ENCODE measurements at regions not wholly inside any gene's neighbourhood (a gene's known extent, or its start where the extent isn't known, plus 50 kb on each side); places are given as distances from the start of the nearest gene placed in this dataset.

DNA sequence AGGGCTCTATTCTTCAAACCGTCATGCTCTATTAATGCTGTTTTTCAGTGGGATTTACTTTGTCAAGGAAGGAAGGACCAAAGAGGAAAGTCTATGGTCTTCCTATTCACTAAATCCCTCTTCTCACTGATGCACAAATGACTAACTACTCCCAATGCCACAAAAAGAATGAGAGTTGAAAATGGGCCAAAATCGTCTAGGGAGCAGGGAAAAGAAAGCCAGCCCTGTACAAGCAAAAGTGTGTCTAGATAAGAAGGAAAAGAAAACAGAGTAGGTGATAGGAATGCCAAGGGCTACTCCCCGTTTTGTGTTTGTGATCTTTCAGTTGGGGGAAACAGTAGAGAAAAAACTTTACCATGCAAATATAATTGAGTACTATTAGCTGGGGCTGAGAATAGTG is 97.2 kb upstream of the TMCO5A start:
- Histone ChIP-seq H3K4me1 (no peaks in the 10 kb centered on the region), H3K9me3 (ENCODE audit: low read depth) (no peaks in the 10 kb centered on the region), H3K4me3 (no peak overlapping the region), H3F3A (ENCODE audit: low read depth) (no peaks in the 10 kb centered on the region), H3K27me3 (no peaks in the 10 kb centered on the region), H3K9ac (no peak overlapping the region), H3K79me2 (ENCODE audit: low read depth) (no peaks in the 10 kb centered on the region), H4K20me1 (ENCODE audit: low read depth) (no peaks in the 10 kb centered on the region), H3K36me3 (no peaks in the 10 kb centered on the region), H3K4me2 (no peak overlapping the region), H2AFZ (replicated peaks) (no peak overlapping the region), H3K27ac (no peak overlapping the region)
- H3K4me1 Mint-ChIP-seq: peaks cover 9% of the 10 kb centered on the region
- H3K36me3 Mint-ChIP-seq: no peaks in the 10 kb centered on the region
- DNase-seq (ENCODE audit: low spot score): no peak
- H3K27ac Mint-ChIP-seq: no peak overlapping the region
- no peaks in the 10 kb centered on the region for H3K27me3 Mint-ChIP-seq (ENCODE audit: insufficient read depth, low read depth)
- H3K4me3 Mint-ChIP-seq: no peak overlapping the region
- TF ChIP-seq EZH2phosphoT487 (IDR thresholded peaks at IDR 0.05) (no peak), EZH2 (IDR thresholded peaks at IDR 0.05) (no peak)
- TF ChIP-seq, protein P1, sequence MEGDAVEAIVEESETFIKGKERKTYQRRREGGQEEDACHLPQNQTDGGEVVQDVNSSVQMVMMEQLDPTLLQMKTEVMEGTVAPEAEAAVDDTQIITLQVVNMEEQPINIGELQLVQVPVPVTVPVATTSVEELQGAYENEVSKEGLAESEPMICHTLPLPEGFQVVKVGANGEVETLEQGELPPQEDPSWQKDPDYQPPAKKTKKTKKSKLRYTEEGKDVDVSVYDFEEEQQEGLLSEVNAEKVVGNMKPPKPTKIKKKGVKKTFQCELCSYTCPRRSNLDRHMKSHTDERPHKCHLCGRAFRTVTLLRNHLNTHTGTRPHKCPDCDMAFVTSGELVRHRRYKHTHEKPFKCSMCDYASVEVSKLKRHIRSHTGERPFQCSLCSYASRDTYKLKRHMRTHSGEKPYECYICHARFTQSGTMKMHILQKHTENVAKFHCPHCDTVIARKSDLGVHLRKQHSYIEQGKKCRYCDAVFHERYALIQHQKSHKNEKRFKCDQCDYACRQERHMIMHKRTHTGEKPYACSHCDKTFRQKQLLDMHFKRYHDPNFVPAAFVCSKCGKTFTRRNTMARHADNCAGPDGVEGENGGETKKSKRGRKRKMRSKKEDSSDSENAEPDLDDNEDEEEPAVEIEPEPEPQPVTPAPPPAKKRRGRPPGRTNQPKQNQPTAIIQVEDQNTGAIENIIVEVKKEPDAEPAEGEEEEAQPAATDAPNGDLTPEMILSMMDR (IDR thresholded peaks at IDR 0.05): no peak
- H3K9me3 Mint-ChIP-seq: peaks cover 18% of the 10 kb centered on the region

DNA sequence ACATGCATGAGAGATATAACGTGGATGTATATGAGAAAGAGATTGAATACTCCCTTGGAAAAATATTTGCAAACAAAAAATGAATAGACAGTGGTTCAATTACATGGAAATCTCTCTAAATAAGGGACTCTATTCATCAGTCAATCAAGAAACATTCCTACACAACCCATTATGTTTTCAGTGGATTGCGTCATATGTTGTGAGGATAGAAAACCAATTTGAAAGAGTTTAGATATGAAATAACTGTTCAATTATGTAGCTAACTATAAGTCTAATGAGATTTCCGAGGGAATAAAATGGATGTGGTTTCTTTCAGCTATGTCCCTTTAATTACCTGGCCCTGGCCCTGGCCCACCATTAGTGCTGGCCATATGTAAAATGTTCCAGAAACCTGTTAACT is 86.7 kb upstream of the TMCO5A start:
- H3K27ac Mint-ChIP-seq: no peak overlapping the region

DNA sequence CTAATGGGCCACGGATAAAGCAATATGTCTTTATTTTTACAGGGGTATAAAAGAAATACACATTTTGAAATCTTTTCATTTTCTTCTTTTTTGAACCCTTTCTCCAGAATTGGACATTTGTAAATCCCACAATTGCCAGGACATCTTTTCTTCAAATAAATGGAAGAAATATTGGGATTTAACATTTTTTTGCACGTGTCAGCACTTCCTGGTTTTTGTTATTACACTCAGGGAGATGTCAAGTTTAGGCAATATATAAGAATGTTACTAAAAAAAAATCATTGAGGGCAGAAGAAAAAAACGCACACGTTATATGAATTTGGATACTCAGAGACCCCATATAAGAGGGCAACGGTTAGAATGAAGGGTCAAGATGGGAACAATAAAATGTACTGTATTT is 78.3 kb upstream of the TMCO5A start:
- Histone ChIP-seq H3K4me2 (no peak overlapping the region), H3K4me1 (no peaks in the 10 kb centered on the region), H3K36me3 (no peaks in the 10 kb centered on the region), H3K79me2 (ENCODE audit: low read depth) (no peaks in the 10 kb centered on the region), H3K27me3 (no peaks in the 10 kb centered on the region), H3K9me3 (ENCODE audit: low read depth) (no peaks in the 10 kb centered on the region), H3K27ac (no peak overlapping the region), H2AFZ (replicated peaks) (no peak overlapping the region), H4K20me1 (ENCODE audit: low read depth) (no peaks in the 10 kb centered on the region), H3K4me3 (no peak overlapping the region), H3K9ac (no peak overlapping the region), H3F3A (ENCODE audit: low read depth) (no peaks in the 10 kb centered on the region)
- Mint-ChIP-seq H3K27me3 (ENCODE audit: insufficient read depth, low read depth) (no peaks in the 10 kb centered on the region), H3K4me1 (no peaks in the 10 kb centered on the region), H3K9me3 (no peaks in the 10 kb centered on the region), H3K27ac (no peak overlapping the region), H3K36me3 (peaks cover 1% of the 10 kb centered on the region), H3K4me3 (no peak overlapping the region)
- TF ChIP-seq EZH2phosphoT487 (IDR thresholded peaks at IDR 0.05): no peak
- TF ChIP-seq, protein P1 (IDR thresholded peaks at IDR 0.05): no peak
- no peak for TF ChIP-seq EZH2 (IDR thresholded peaks at IDR 0.05)
- DNase-seq (ENCODE audit: low spot score): no peak

More for the DNA sequence above, 86.7 kb upstream of the TMCO5A start:
- H3K4me3 Mint-ChIP-seq: no peak overlapping the region
- H3K4me3 ChIP-seq: no peak overlapping the region
- H3K9ac ChIP-seq: no peak overlapping the region
- no peak overlapping the region for H3K27ac ChIP-seq
- no peaks in the 10 kb centered on the region for H3K4me1 ChIP-seq
- peaks cover 3% of the 10 kb centered on the region for H3K27me3 Mint-ChIP-seq (ENCODE audit: insufficient read depth, low read depth)
- H3K9me3 Mint-ChIP-seq: peaks cover 1% of the 10 kb centered on the region
- H3K27me3 ChIP-seq: no peaks in the 10 kb centered on the region
- no peaks in the 10 kb centered on the region for H3K36me3 Mint-ChIP-seq
- H3K36me3 ChIP-seq: no peaks in the 10 kb centered on the region
- H3F3A ChIP-seq (ENCODE audit: low read depth): no peaks in the 10 kb centered on the region
- H3K4me1 Mint-ChIP-seq: no peaks in the 10 kb centered on the region
- DNase-seq (ENCODE audit: low spot score): no peak
- H2AFZ ChIP-seq (replicated peaks): no peak overlapping the region
- no peaks in the 10 kb centered on the region for H4K20me1 ChIP-seq (ENCODE audit: low read depth)
- no peak overlapping the region for H3K4me2 ChIP-seq
- H3K79me2 ChIP-seq (ENCODE audit: low read depth): no peaks in the 10 kb centered on the region
- H3K9me3 ChIP-seq (ENCODE audit: low read depth): no peaks in the 10 kb centered on the region
- TF ChIP-seq EZH2phosphoT487 (IDR thresholded peaks at IDR 0.05) (no peak), EZH2 (IDR thresholded peaks at IDR 0.05) (no peak)
- TF ChIP-seq, protein P1 (IDR thresholded peaks at IDR 0.05): no peak

Data from neural progenitor cell (in vitro differentiated cells).